ENCODE measurements at regions not wholly inside any gene's neighbourhood (a gene's known extent, or its start where the extent isn't known, plus 50 kb on each side); places are given as distances from the start of the nearest gene placed in this dataset.

- Histone ChIP-seq H3K27ac (ENCODE audit: low read depth, low read length) (no peak overlapping the region), H3K4me3 (ENCODE audit: insufficient read depth, low read depth, low read length) (no peak overlapping the region), H3K9ac (ENCODE audit: low read length) (no peak overlapping the region), H3K36me3 (ENCODE audit: insufficient read depth, low read length) (no peaks in the 10 kb centered on the region), H3K4me1 (ENCODE audit: insufficient read depth, low read length) (no peaks in the 10 kb centered on the region), H3K27me3 (ENCODE audit: insufficient read depth, low read length) (no peaks in the 10 kb centered on the region), H4K20me1 (ENCODE audit: insufficient read depth, low read length) (no peaks in the 10 kb centered on the region), H3K9me3 (ENCODE audit: insufficient read depth, low read depth, low read length) (no peaks in the 10 kb centered on the region), H3K79me2 (ENCODE audit: insufficient read depth, low read length) (no peaks in the 10 kb centered on the region), H2AFZ (ENCODE audit: low read depth, low read length) (no peak overlapping the region), H3K4me2 (ENCODE audit: low read length) (no peak overlapping the region)
- no peak for TF ChIP-seq EZH2 (IDR thresholded peaks at IDR 0.05; ENCODE audit: insufficient read depth, low read length)
- no peak for TF ChIP-seq CTCF (IDR thresholded peaks at IDR 0.05; ENCODE audit: insufficient read depth, low read depth, low read length)
- Mint-ChIP-seq H3K27ac (ENCODE audit: unreplicated experiment) (no peak overlapping the region), H3K36me3 (ENCODE audit: low read depth, unreplicated experiment) (peaks cover 1% of the 10 kb centered on the region), H3K9me3 (ENCODE audit: unreplicated experiment) (no peaks in the 10 kb centered on the region), H3K4me1 (ENCODE audit: low read depth, unreplicated experiment) (peaks cover 3% of the 10 kb centered on the region), H3K4me3 (ENCODE audit: unreplicated experiment) (no peak overlapping the region), H3K27me3 (ENCODE audit: low read depth, unreplicated experiment) (peaks cover 36% of the 10 kb centered on the region)
- DNase-seq (ENCODE audit: low read depth), result no peak
- FAIRE-seq, result no peak
Measured at GRCh38 chr10:42952931-42953683, 123.8 kb upstream of the RET start.

GRCh38 chr10:42953684-42954674 is 122.9 kb upstream of the RET start:
- Mint-ChIP-seq H3K4me3 (ENCODE audit: unreplicated experiment) (no peak overlapping the region), H3K27ac (ENCODE audit: unreplicated experiment) (no peak overlapping the region), H3K4me1 (ENCODE audit: low read depth, unreplicated experiment) (peaks cover 1% of the 10 kb centered on the region), H3K36me3 (ENCODE audit: low read depth, unreplicated experiment) (peaks cover 1% of the 10 kb centered on the region), H3K27me3 (ENCODE audit: low read depth, unreplicated experiment) (peaks cover 36% of the 10 kb centered on the region), H3K9me3 (ENCODE audit: unreplicated experiment) (no peaks in the 10 kb centered on the region)
- FAIRE-seq (no peak), DNase-seq (ENCODE audit: low read depth) (no peak)
- H3K4me2 ChIP-seq (ENCODE audit: low read length), result no peak overlapping the region
- no peaks in the 10 kb centered on the region for H3K36me3 ChIP-seq (ENCODE audit: insufficient read depth, low read length)
- no peak overlapping the region for H3K27ac ChIP-seq (ENCODE audit: low read depth, low read length)
- no peaks in the 10 kb centered on the region for H3K27me3 ChIP-seq (ENCODE audit: insufficient read depth, low read length)
- H3K79me2 ChIP-seq (ENCODE audit: insufficient read depth, low read length), result no peaks in the 10 kb centered on the region
- no peak overlapping the region for H3K4me3 ChIP-seq (ENCODE audit: insufficient read depth, low read depth, low read length)
- H3K4me1 ChIP-seq (ENCODE audit: insufficient read depth, low read length), result no peaks in the 10 kb centered on the region
- no peak overlapping the region for H2AFZ ChIP-seq (ENCODE audit: low read depth, low read length)
- H4K20me1 ChIP-seq (ENCODE audit: insufficient read depth, low read length), result no peaks in the 10 kb centered on the region
- H3K9me3 ChIP-seq (ENCODE audit: insufficient read depth, low read depth, low read length), result no peaks in the 10 kb centered on the region
- TF ChIP-seq CTCF (IDR thresholded peaks at IDR 0.05; ENCODE audit: insufficient read depth, low read depth, low read length), result no peak
- TF ChIP-seq EZH2 (IDR thresholded peaks at IDR 0.05; ENCODE audit: insufficient read depth, low read length), result no peak
- H3K9ac ChIP-seq (ENCODE audit: low read length), result no peak overlapping the region

Measured in astrocyte (in vitro differentiated cells and primary cell).